ENCODE measurements at regions not wholly inside any gene's neighbourhood (a gene's known extent, or its start where the extent isn't known, plus 50 kb on each side); places are given as distances from the start of the nearest gene placed in this dataset.

- no peak for DNase-seq
- no peak overlapping the region for H3K27ac ChIP-seq
- no peaks in the 10 kb centered on the region for H3K27me3 ChIP-seq
- no peaks in the 10 kb centered on the region for H3K9me3 ChIP-seq
- TF ChIP-seq POLR2A (IDR thresholded peaks at IDR 0.05) (no peak), CTCF (IDR thresholded peaks at IDR 0.05) (no peak)
- H3K36me3 ChIP-seq, result no peaks in the 10 kb centered on the region
- H3K4me1 ChIP-seq, result peaks cover 0 to 1% (median 0%) of the 10 kb centered on the region in 4 donors
- H3K4me3 ChIP-seq, result no peak overlapping the region
Measured at GRCh38 chr5:57042524-57042931, 90.6 kb upstream of the MIER3 start.

- TF ChIP-seq CTCF (IDR thresholded peaks at IDR 0.05) (no peak), POLR2A (IDR thresholded peaks at IDR 0.05) (no peak)
- DNase-seq, result no peak
- H3K27me3 ChIP-seq, result no peaks in the 10 kb centered on the region
- H3K4me3 ChIP-seq, result no peak overlapping the region
- H3K27ac ChIP-seq, result peak overlapping the region in 3 of 4 donors; percentile 59 to 89 (median 84)
- H3K9me3 ChIP-seq, result no peaks in the 10 kb centered on the region
- H3K36me3 ChIP-seq, result no peaks in the 10 kb centered on the region
- H3K4me1 ChIP-seq, result peaks cover 0 to 9% (median 3%) of the 10 kb centered on the region in 4 donors
Measured at GRCh38 chr5:57054135-57054534, 102.2 kb upstream of the MIER3 start.

- no peak for TF ChIP-seq POLR2A (IDR thresholded peaks at IDR 0.05)
- no peak for TF ChIP-seq CTCF (IDR thresholded peaks at IDR 0.05)
- H3K27me3 ChIP-seq, result no peaks in the 10 kb centered on the region
- H3K27ac ChIP-seq, result peak overlapping the region in 3 of 4 donors; percentile 70 to 89 (median 84)
- peak in 2 of 3 donors; percentile 76 to 81 for DNase-seq
- peaks cover 0 to 9% (median 3%) of the 10 kb centered on the region in 4 donors for H3K4me1 ChIP-seq
- no peaks in the 10 kb centered on the region for H3K9me3 ChIP-seq
- no peaks in the 10 kb centered on the region for H3K36me3 ChIP-seq
- no peak overlapping the region for H3K4me3 ChIP-seq
Measured at GRCh38 chr5:57054671-57055070, 102.7 kb upstream of the MIER3 start.

- DNase-seq, result no peak
- Histone ChIP-seq H3K4me3 (no peak overlapping the region), H3K27me3 (no peaks in the 10 kb centered on the region), H3K36me3 (no peaks in the 10 kb centered on the region), H3K9me3 (no peaks in the 10 kb centered on the region), H3K27ac (peak overlapping the region in 3 of 4 donors; percentile 70 to 89 (median 84)), H3K4me1 (peaks cover 0 to 9% (median 3%) of the 10 kb centered on the region in 4 donors)
- TF ChIP-seq POLR2A (IDR thresholded peaks at IDR 0.05), result no peak
- TF ChIP-seq CTCF (IDR thresholded peaks at IDR 0.05), result no peak
Measured at GRCh38 chr5:57055731-57056130, 103.8 kb upstream of the MIER3 start.

GRCh38 chr5:57063773-57064172 lies 110.1 kb upstream of the GPBP1 start:
- Histone ChIP-seq H3K36me3 (no peaks in the 10 kb centered on the region), H3K4me3 (no peak overlapping the region)

More at GRCh38 chr5:57063773-57064172, 110.1 kb upstream of the GPBP1 start:
- Histone ChIP-seq H3K4me1 (no peaks in the 10 kb centered on the region), H3K9me3 (no peaks in the 10 kb centered on the region), H3K27ac (no peak overlapping the region), H3K27me3 (no peaks in the 10 kb centered on the region)
- DNase-seq, result no peak
- no peak for TF ChIP-seq POLR2A (IDR thresholded peaks at IDR 0.05)
- TF ChIP-seq CTCF (IDR thresholded peaks at IDR 0.05), result no peak

Data from Peyer's patch (tissue), 4 donors.